PC-3 (cell line): ENCODE measurements at regions not wholly inside any gene's neighbourhood (a gene's known extent, or its start where the extent isn't known, plus 50 kb on each side); places are given as distances from the start of the nearest gene placed in this dataset.

Experiments used
- EZH2 ChIP-seq: fragments of 300-600 bp; sonication (generic); IDR thresholded peaks from one replicate; pipeline ENCODE4 v1.6.1; 2017; ENCODE audit warnings: antibody characterized with exemption, mild to moderate bottlenecking, low read length; ENCODE audit not compliant: unreplicated experiment
- EZH2phosphoT487 ChIP-seq: fragments of 300-600 bp; sonication (generic); IDR thresholded peaks from 2 replicates; pipeline ENCODE4 v1.6.1; 2018; ENCODE audit warnings: mild to moderate bottlenecking, antibody characterized with exemption, low read length, borderline replicate concordance
- TF ChIP-seq, protein P1 (sequence below): fragments of 300-600 bp; sonication (generic); conservative IDR thresholded peaks from 2 replicates; pipeline ENCODE4 v1.5.1; 2017; ENCODE audit warnings: antibody characterized with exemption, low read depth, mild to moderate bottlenecking, low read length

DNA sequence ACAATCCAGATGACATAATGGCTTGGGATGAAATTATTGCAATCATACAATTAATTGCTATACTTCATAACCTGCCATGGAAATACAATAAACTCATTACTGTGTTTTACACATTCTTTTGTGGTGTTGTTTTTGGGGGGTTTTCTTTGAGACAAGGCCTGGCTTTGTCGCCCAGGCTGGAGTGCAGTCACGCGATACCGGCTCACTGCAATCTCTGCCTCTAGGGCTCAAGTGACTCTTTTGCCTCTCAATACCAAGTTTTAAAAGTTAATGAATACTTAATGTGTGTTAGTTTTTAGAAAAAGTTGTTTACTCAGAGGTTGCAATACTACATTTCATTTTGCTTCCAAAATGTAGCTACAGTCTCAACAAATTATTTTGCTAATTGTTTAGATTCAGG lies 598.4 kb downstream of the CHSY3 start:
- TF ChIP-seq EZH2 (no peak), EZH2phosphoT487 (no peak)
- TF ChIP-seq, protein P1, sequence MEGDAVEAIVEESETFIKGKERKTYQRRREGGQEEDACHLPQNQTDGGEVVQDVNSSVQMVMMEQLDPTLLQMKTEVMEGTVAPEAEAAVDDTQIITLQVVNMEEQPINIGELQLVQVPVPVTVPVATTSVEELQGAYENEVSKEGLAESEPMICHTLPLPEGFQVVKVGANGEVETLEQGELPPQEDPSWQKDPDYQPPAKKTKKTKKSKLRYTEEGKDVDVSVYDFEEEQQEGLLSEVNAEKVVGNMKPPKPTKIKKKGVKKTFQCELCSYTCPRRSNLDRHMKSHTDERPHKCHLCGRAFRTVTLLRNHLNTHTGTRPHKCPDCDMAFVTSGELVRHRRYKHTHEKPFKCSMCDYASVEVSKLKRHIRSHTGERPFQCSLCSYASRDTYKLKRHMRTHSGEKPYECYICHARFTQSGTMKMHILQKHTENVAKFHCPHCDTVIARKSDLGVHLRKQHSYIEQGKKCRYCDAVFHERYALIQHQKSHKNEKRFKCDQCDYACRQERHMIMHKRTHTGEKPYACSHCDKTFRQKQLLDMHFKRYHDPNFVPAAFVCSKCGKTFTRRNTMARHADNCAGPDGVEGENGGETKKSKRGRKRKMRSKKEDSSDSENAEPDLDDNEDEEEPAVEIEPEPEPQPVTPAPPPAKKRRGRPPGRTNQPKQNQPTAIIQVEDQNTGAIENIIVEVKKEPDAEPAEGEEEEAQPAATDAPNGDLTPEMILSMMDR: no peak
